ENCODE measurements at regions not wholly inside any gene's neighbourhood (a gene's known extent, or its start where the extent isn't known, plus 50 kb on each side); places are given as distances from the start of the nearest gene placed in this dataset.

- DNase-seq = no peak
- Histone ChIP-seq H3K27ac (ENCODE audit: insufficient read length, low read depth, low read length) (no peak overlapping the region), H4K8ac (replicated peaks; ENCODE audit: insufficient read length, low read depth, low read length) (no peak overlapping the region), H3K79me1 (ENCODE audit: insufficient read depth, low read depth, low read length, poor library complexity, severe bottlenecking) (no peaks in the 10 kb centered on the region), H2BK5ac (ENCODE audit: insufficient read length, low read length) (no peak overlapping the region), H2BK15ac (ENCODE audit: low read depth, low read length) (no peak overlapping the region), H3K9me3 (ENCODE audit: control insufficient read depth, low read depth, low read length) (no peaks in the 10 kb centered on the region), H3K4me1 (ENCODE audit: insufficient read depth, low read length) (no peaks in the 10 kb centered on the region), H3K9ac (ENCODE audit: extremely low read depth, insufficient read length, low read length) (no peak overlapping the region), H2BK20ac (ENCODE audit: low read depth, low read length, poor library complexity, severe bottlenecking) (no peak overlapping the region), H2AFZ (ENCODE audit: low read length) (no peak overlapping the region), H2BK120ac (ENCODE audit: low read depth, low read length, poor library complexity, severe bottlenecking) (no peak overlapping the region), H3K56ac (ENCODE audit: insufficient read length, low read depth, low read length) (no peak overlapping the region), H3K14ac (ENCODE audit: insufficient read depth, low read length) (no peak overlapping the region), H3K23ac (ENCODE audit: insufficient read length, low read depth, low read length) (no peak overlapping the region), H4K91ac (ENCODE audit: insufficient read length, low read depth, low read length) (no peak overlapping the region), H3K23me2 (ENCODE audit: insufficient read length, low read depth, low read length, poor library complexity, severe bottlenecking) (no peaks in the 10 kb centered on the region), H3K18ac (ENCODE audit: insufficient read length, low read depth, low read length) (no peak overlapping the region), H4K20me1 (ENCODE audit: control insufficient read depth, insufficient read depth, insufficient read length) (no peaks in the 10 kb centered on the region), H4K5ac (ENCODE audit: insufficient read length, low read depth, low read length) (no peak overlapping the region), H2AK5ac (ENCODE audit: insufficient read length, low read length) (no peak overlapping the region), H3K4me2 (ENCODE audit: insufficient read depth, insufficient read length, low read length) (no peak overlapping the region), H3T11ph (ENCODE audit: low read length) (no peak overlapping the region), H3K27me3 (ENCODE audit: insufficient read depth, low read length) (0 out of 2 replicates have a peak, but pooled peaks cover 2% of the 10 kb centered on the region), H3K79me2 (ENCODE audit: insufficient read depth, low read length) (no peaks in the 10 kb centered on the region), H3K4ac (ENCODE audit: low read depth, low read length) (no peak overlapping the region), H2BK12ac (ENCODE audit: insufficient read length, low read depth, low read length) (no peak overlapping the region)
- TF ChIP-seq, protein P1, sequence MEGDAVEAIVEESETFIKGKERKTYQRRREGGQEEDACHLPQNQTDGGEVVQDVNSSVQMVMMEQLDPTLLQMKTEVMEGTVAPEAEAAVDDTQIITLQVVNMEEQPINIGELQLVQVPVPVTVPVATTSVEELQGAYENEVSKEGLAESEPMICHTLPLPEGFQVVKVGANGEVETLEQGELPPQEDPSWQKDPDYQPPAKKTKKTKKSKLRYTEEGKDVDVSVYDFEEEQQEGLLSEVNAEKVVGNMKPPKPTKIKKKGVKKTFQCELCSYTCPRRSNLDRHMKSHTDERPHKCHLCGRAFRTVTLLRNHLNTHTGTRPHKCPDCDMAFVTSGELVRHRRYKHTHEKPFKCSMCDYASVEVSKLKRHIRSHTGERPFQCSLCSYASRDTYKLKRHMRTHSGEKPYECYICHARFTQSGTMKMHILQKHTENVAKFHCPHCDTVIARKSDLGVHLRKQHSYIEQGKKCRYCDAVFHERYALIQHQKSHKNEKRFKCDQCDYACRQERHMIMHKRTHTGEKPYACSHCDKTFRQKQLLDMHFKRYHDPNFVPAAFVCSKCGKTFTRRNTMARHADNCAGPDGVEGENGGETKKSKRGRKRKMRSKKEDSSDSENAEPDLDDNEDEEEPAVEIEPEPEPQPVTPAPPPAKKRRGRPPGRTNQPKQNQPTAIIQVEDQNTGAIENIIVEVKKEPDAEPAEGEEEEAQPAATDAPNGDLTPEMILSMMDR (conservative IDR thresholded peaks at IDR 0.05) = no peak
- no peaks in the 10 kb centered on the region; a peak in 1 of 5 replicates for H3K9me3 Mint-ChIP-seq
- H3K27me3 Mint-ChIP-seq (ENCODE audit: low read depth) = peaks cover 23% of the 10 kb centered on the region
- no CpG with 5 or more reads among the region's 1 CpG for WGBS (ENCODE audit: extremely low coverage, insufficient read length, low lambda C conversion rate)
- no peak overlapping the region for H3K4me3 Mint-ChIP-seq
- peaks cover 9 to 14% of the 10 kb centered on the region in 2 experiments; a peak in 3 of 4 replicates for H3K4me1 Mint-ChIP-seq
- H3K27ac Mint-ChIP-seq = no peak overlapping the region
- H3K36me3 Mint-ChIP-seq (ENCODE audit: insufficient read depth in 1 of 3, low read depth in 3 of 3) = no peaks in the 10 kb centered on the region; a peak in 1 of 7 replicates
Observed at GRCh38 chr22:26846076-26846475, 188.7 kb downstream of the MIAT start.
